Retina (tissue), 1 donor: ENCODE measurements at regions not wholly inside any gene's neighbourhood (a gene's known extent, or its start where the extent isn't known, plus 50 kb on each side); places are given as distances from the start of the nearest gene placed in this dataset.
A peak's percentile ranks its signal among the peaks of the same experiment; 100 is the strongest.

Experiments
- DNase-seq: peaks from one replicate; pipeline ENCODE4 v3.0.0-alpha.2; 2016

- DNase-seq: no peak
These were observed 756.9 kb downstream of the TFAP2A start for GRCh38 chr6:9657994-9658393.

- no peak for DNase-seq
These were observed 767.3 kb downstream of the TFAP2A start for GRCh38 chr6:9647599-9647998.

DNA sequence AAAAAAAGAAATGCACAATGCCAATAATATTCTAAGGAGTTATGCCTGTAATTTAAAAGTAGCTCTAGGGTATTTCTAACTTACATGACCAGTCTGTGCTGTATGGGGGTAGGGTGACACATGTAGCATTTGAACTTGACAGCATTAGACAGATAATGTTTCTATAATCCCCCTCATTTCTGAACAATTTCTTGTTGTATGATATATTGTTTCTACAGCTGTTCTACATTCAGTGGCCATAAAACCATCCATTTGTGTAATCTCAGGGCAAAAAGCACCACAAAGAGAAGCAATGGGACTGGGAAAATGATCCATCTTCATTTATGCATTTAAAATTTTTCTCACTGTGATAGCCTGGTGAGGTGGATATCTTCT is 767.8 kb downstream of the TFAP2A start:
- no peak for DNase-seq

DNA sequence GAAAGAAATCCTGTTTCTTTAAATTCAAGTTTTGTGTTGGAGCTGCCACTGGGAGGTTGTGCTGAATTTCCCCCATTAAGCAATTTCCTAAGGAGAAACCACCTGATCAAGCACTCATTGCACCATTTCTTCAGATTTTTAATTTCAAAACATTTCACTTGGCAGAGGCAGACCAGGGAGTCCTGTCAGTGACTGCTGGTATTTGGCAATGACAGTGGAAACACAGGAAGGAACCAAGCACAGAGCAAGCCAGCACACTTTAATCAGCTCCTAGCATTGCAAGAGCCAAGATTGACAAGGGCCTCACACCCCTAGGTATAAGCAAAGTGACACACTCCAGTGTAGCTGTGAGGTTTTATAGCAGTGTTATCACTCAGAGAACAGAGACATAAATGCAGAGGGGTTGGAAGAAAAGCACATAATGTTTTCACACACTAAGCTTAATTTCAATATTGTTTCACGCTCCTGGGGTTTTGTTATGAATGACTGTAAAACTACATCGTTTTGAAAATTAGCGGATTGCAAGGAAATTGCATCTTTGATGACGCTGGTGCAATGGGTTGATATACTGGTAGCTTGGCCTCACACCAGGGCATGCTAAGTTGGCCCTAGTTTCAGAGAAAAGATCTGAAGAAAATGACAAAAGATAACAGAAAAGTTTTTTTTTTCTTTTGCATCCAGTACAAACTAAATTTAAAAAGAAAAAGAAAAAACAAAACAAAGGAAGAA is 768.4 kb downstream of the TFAP2A start:
- DNase-seq: no peak

DNA sequence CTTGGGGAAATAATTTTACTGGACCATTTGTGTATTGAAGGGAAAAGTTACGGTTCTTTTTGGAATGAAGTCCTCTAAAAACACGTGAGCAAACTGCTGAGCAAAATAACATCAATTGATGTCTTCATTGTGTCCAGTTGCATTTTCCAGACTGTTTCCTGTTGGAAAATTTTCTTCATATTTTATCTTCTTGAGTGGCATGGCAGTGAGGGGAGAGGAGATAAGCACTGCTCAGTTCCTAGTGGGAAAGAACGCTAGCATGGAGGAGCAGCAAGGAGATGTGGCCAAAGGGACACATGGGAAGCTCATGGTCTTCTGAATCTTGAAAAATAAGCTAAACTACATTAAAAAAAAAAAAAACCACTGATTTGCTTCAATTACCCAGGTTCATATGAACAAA is 776.0 kb downstream of the TFAP2A start:
- no peak for DNase-seq

GRCh38 chr6:9634776-9635175 is 780.1 kb downstream of the TFAP2A start:
- DNase-seq: no peak

GRCh38 chr6:9632026-9632425 is 782.8 kb downstream of the TFAP2A start:
- DNase-seq: no peak

DNA sequence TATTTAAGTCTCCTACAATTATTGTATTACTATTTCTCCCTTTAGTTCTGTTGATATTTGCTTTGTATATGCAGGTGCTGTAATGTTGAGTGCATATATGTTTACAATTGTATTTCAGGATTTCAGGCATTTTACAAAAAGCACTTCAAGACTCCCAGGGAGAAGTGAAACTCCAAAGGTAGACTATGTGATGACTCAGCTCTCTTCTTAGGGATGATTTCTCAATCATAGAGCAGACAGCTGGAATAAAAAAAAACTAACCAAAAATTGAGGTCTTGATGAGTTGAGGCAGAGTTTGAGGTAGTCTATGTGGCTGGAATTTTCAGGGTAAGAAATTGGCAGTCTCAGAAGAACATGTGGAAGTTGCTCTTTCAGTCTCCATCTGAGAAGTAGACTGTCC is 786.1 kb downstream of the TFAP2A start:
- DNase-seq: no peak

DNA sequence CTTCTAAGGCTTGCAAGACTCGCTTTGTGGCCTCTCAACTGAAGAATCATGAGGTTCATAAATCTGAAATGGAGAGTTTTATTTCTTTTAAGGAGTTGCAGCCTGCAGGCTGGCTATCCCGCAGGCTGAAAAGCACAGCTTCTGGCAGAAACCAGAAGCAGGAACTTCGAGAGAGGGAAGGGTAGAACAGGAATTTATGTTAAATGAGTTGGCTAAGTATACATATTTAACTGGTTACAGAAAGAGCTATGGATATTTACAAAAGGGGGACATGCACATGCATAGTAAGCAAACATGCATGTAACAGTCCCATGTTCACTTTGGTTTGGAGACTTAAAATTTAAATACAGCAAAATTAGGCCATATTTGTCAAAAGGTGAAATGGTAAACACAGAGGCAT is 787.0 kb downstream of the TFAP2A start:
- no peak for DNase-seq

GRCh38 chr6:9623985-9624384 is 790.9 kb downstream of the TFAP2A start:
- DNase-seq: no peak

- no peak for DNase-seq
These were observed 791.5 kb downstream of the TFAP2A start for GRCh38 chr6:9623228-9623832.

GRCh38 chr6:9621276-9621675 is 793.6 kb downstream of the TFAP2A start:
- no peak for DNase-seq

- no peak for DNase-seq
These were observed 794.2 kb downstream of the TFAP2A start for GRCh38 chr6:9620687-9621086.

DNA sequence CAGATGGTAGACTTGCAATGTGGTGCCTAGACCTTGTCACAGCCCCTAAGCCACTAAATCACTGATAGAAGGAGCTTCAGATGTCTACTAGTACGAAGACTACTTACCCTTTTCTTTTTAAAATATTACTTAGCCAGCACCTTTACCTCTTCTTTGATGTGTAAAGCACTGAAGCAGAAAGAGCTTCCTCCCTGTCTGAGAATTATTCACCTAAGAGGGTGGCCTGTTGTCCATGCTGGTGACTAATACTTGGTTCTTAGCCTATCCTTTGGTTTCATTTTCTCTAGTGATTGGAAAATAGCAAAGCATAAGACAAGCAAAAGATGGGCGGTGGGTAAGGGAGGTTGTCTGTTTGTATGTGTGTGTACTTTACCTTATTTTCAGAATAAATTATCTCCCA is 794.6 kb downstream of the TFAP2A start:
- no peak for DNase-seq

DNA sequence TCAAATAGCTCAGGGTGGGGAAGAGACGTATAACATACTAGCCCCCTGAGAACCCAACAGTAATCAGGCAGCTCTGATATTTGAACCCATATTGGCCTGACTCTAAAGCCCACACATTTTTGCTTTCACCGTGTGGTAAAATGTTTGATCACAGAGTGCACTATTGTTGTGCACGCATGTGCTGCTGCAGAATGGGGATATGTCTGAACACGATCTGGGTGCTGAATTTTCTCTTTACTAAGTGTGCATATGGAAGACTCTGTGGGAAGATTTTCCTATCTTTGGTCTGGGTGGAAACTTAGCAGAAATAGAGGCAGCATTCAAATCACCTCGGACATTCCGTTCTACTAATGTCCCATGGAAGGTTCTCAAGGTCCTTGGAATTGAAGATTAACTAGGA is 800.1 kb downstream of the TFAP2A start:
- no peak for DNase-seq

DNA sequence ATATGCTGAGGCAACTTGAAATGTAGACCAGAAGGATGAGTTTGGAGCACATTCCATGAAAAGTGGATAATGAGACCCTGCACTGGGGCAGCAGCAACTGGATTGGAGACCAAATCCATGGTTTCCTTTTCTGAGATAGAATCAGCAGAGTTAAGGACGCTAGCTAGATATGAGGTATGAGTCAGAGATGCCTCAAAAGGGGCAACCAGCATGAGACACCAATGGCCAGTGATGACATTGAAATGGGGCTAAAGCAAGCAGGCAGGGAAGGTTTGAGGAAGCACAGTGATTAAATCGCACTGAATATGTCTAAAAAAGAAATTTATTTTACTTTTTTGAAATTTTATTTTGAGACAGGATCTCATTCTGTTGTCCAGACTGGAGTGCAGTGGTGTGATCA is 802.4 kb downstream of the TFAP2A start:
- DNase-seq: no peak

DNA sequence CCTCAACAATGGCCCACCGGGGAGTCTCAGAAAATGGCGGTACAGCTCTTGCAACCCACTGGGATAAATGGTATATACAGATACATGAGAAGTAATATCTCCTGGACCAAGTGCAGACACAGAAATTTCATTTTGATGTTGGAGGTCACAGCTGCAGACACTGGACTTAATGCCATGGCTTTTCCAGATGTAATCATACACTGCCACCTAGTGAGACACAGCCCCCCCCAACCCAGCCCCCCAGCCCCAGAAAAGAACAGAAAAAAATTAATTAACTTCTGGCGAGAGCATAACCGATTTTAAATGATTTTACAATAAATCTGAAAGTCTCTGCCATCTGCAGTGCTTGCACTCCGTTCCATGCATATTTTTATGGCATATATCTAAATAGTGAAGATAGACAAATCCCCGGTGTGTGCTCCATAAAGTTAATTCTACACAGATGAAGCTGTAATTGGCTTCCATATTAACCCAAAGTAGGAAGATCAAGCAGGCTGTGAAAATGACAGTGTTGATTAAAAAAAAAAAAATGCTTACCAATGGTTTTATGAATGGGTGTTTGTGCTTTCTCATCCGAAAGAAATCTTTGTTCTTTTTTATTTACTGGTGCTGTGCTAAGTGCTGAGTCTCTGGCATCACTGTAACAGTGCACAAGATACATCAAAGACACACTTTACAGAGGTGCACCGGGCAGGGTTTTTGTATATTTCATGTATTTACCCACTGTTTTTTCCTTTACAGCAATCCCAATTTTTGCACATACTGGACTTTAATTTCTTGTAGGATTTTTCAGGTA is 804.1 kb downstream of the TFAP2A start:
- no peak for DNase-seq

- DNase-seq: peak; percentile 16
These were observed 808.3 kb downstream of the TFAP2A start for GRCh38 chr6:9606435-9607134.

DNA sequence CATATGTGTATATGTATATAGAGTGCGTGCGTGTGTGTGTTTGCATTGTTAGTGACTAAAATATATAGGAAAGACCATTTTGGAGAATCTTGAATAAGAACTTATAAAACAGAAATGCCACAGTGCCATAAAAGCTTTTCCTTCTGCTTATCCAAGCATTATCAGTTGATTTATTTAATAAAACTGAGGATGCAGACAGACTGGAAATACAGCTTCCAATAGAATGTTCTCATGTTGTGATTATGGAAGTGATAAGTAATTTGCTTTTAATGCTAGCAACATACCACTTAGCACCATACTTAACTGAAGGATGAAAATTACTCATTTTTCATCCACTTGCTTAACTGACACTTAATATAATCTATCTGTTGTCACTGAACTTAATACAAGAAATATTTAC is 820.1 kb downstream of the TFAP2A start:
- no peak for DNase-seq

DNA sequence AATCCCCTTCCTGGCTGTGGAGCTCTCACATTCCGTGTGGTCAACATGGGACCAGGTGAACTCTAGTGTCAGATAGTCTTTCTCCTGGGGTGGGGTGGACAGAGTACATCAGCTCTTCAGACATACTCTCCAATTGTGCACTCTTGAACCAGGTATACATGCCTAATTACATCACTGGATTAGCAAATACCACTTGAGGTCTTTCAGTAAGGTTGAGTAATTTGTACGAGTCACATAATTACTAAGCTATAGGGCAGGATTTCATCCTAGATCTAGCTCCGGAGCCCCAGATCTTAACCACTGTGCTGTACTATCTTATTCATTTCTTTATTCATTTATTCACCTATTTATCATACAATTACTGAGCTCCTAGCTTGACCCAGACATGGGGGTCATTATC is 821.3 kb downstream of the TFAP2A start:
- no peak for DNase-seq

DNA sequence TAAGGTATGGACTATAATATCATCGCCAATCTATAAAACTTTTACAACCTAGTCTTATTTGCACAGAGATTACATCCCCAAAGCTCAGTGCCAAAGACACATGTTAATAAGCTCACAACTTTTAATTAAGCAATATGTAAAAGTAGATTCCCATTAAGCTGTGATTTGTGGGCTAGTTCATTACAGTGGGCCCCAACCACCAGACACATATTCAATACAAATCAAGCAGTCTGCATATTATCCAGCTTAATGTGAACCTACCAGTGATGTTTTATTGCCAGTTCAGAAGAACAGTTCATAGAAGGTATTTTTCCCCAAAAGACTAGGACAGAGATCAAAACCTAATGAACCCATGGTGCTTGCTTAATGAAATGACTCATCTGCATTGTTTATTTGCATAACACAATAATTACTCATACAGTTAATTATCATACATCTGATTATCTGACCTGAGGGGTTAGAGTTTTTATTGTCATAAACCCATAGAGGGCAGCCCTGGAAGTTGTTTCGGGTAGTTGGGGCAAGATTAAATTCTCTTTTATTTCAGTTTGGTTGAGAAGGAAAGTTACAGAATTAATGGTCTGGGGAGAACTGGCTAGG is 831.0 kb downstream of the TFAP2A start:
- DNase-seq: no peak

DNA sequence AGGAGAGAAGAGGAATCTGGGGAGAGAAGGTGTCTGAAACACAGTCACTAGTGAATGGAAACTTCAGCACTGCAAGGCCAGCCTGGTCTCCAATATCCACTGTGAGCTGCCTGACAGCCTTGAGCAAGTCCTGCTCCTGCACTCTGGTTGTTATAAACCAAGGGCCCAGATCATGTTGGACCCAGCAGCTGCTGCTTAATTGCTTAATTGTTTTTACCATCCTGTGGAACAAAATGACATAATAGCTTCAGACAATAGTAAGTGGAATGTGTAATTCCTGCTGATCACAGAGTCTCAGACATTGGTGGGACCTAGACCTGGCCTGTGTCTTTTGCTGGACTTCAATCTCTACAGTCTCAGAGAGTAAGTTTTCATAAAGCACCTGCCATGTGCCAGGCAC is 833.7 kb downstream of the TFAP2A start:
- no peak for DNase-seq

DNA sequence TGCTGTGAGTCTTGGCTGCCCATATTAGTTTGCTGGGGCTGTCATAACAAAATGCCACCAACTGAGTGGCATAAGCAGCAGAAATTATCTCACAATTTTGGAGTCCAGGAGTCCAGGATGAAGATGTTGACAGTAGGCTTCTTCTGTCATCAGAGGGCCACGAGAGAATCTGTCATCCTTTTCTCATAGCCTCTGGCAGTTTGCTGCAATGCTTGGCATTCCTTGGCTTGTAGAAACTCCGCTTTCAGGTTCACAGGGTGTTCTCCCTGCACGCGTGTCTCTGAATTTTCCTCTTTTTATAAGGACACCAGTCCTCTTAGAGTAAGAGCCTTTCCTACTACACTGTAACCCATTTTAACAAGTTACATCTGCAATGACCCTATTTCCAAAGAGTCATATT is 838.4 kb downstream of the TFAP2A start:
- DNase-seq: no peak
